ENCODE measurements at regions not wholly inside any gene's neighbourhood (a gene's known extent, or its start where the extent isn't known, plus 50 kb on each side); places are given as distances from the start of the nearest gene placed in this dataset.

- TF ChIP-seq CTCF (IDR thresholded peaks at IDR 0.05) = no peak
- TF ChIP-seq POLR2AphosphoS2 (conservative IDR thresholded peaks at IDR 0.05; ENCODE audit: low read length) = no peak
- no peak for TF ChIP-seq POLR2A (IDR thresholded peaks at IDR 0.05; ENCODE audit: low read length)
- TF ChIP-seq RAD21 (conservative IDR thresholded peaks at IDR 0.05 in 1 of 2, IDR thresholded peaks at IDR 0.05 in 1 of 2) = no peak
- no peak for TF ChIP-seq E2F6 (IDR thresholded peaks at IDR 0.05; ENCODE audit: borderline replicate concordance, low read depth)
- TF ChIP-seq KDM5A (IDR thresholded peaks at IDR 0.05) = no peak
- TF ChIP-seq JUN (IDR thresholded peaks at IDR 0.05) = no peak
- no peak for TF ChIP-seq PBX3 (IDR thresholded peaks at IDR 0.05)
- TF ChIP-seq EP300 (IDR thresholded peaks at IDR 0.05) = no peak
- TF ChIP-seq REST (IDR thresholded peaks at IDR 0.05) = no peak
Measured at GRCh38 chr18:55932675-55933074, 344.7 kb upstream of the TCF4 start.
